ENCODE measurements at regions not wholly inside any gene's neighbourhood (a gene's known extent, or its start where the extent isn't known, plus 50 kb on each side); places are given as distances from the start of the nearest gene placed in this dataset.

DNA sequence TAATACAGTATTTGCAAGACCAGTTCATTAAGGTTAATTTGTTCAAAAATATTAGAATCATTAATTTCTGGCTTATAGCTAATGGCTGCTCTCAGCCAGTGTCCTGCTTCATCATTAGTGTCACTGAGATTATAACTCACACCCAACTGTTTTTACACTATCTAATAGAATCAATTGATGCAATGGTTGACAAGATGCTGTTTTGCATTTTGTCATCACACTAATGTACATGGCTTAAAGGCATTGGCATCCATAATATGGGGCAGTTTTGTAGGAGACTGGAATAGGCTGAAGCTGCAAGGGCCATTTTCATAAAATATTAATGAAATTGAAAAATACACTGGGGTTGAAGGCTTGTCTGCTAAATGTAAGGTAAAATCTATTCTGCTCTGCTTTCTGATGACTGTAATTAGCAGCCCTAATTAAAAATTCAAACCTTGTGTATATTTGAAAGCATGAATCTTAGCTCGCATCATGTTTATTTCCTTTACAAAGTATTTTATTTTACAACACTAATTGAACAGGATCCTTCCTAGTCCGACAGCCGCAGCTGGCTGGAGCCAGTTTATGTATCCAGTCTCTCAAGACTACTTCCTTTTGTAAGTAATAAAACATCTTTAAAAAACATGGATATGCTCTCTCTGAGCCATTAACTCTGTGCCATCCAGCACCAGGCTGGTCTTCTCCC lies 296.7 kb downstream of the POU4F1 start:
- H3K27me3 ChIP-seq (replicated peaks in 1 of 2; ENCODE audit: control insufficient read depth in 2 of 2, extremely low read depth in 1 of 2, insufficient read depth in 2 of 2, low read length in 1 of 2) = no peaks in the 10 kb centered on the region
- H3K4me1 ChIP-seq (ENCODE audit: control insufficient read depth in 1 of 2, extremely low read depth in 1 of 2, insufficient read depth in 2 of 2, low read length in 2 of 2) = no peaks in the 10 kb centered on the region
- Mint-ChIP-seq H3K4me1 (no peaks in the 10 kb centered on the region), H3K36me3 (no peaks in the 10 kb centered on the region), H3K4me3 (no peak overlapping the region), H3K9me3 (no peaks in the 10 kb centered on the region), H3K27ac (no peak overlapping the region), H3K27me3 (no peaks in the 10 kb centered on the region)
- CTCF ChIA-PET = no interaction called here
- ATAC-seq (replicated peaks in 1 of 4) = no peak
- POLR2A ChIA-PET = no interaction called here
- H3K36me3 ChIP-seq (ENCODE audit: control insufficient read depth in 2 of 2, extremely low read depth in 1 of 2, insufficient read depth in 1 of 2, low read length in 1 of 2) = no peaks in the 10 kb centered on the region
- DNase-seq = no peak
- no peaks in the 10 kb centered on the region for H3K9me3 ChIP-seq
- no CpG with 5 or more reads among the region's 3 CpGs for WGBS (ENCODE audit: insufficient coverage)
- no peak overlapping the region for H3K27ac ChIP-seq (ENCODE audit: low read length)
- no peak overlapping the region for H3K4me3 ChIP-seq (ENCODE audit: control insufficient read depth in 1 of 2, extremely low read depth in 1 of 2, low read length in 1 of 2)

DNA sequence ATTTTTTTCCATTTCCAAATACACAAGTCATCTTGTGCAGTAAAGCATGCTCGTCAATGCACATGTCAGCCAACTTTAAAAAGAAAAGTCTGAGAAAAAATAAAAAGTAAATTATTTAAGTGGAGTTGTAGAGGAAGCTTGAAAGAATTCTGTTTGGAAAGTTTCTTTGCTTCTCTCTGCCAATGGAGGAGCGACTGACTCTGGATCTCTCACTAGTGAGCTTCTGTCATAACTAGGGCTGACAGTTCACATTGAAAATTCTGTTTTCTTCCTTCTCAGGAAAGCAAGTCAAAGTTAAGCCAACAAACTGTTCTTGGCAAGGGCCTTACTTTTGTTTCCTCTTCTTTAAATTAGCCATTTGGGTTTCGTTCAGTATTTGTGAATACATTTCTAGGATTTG lies 298.2 kb downstream of the POU4F1 start:
- Mint-ChIP-seq H3K9me3 (no peaks in the 10 kb centered on the region), H3K4me1 (no peaks in the 10 kb centered on the region), H3K27ac (no peak overlapping the region), H3K36me3 (no peaks in the 10 kb centered on the region), H3K27me3 (no peaks in the 10 kb centered on the region), H3K4me3 (no peak overlapping the region)
- H3K27ac ChIP-seq (ENCODE audit: low read length) = no peak overlapping the region
- no peak for ATAC-seq (replicated peaks in 1 of 4)
- no peak overlapping the region for H3K4me3 ChIP-seq (ENCODE audit: control insufficient read depth in 1 of 2, extremely low read depth in 1 of 2, low read length in 1 of 2)
- WGBS (ENCODE audit: insufficient coverage) = 100% methylated on average over 1 of the region's 3 CpGs
- no peak for DNase-seq
- no peaks in the 10 kb centered on the region for H3K36me3 ChIP-seq (ENCODE audit: control insufficient read depth in 2 of 2, extremely low read depth in 1 of 2, insufficient read depth in 1 of 2, low read length in 1 of 2)
- ChIA-PET POLR2A (no interaction called here), CTCF (no interaction called here)
- H3K27me3 ChIP-seq (replicated peaks in 1 of 2; ENCODE audit: control insufficient read depth in 2 of 2, extremely low read depth in 1 of 2, insufficient read depth in 2 of 2, low read length in 1 of 2) = no peaks in the 10 kb centered on the region
- no peaks in the 10 kb centered on the region for H3K9me3 ChIP-seq
- H3K4me1 ChIP-seq (ENCODE audit: control insufficient read depth in 1 of 2, extremely low read depth in 1 of 2, insufficient read depth in 2 of 2, low read length in 2 of 2) = no peaks in the 10 kb centered on the region

DNA sequence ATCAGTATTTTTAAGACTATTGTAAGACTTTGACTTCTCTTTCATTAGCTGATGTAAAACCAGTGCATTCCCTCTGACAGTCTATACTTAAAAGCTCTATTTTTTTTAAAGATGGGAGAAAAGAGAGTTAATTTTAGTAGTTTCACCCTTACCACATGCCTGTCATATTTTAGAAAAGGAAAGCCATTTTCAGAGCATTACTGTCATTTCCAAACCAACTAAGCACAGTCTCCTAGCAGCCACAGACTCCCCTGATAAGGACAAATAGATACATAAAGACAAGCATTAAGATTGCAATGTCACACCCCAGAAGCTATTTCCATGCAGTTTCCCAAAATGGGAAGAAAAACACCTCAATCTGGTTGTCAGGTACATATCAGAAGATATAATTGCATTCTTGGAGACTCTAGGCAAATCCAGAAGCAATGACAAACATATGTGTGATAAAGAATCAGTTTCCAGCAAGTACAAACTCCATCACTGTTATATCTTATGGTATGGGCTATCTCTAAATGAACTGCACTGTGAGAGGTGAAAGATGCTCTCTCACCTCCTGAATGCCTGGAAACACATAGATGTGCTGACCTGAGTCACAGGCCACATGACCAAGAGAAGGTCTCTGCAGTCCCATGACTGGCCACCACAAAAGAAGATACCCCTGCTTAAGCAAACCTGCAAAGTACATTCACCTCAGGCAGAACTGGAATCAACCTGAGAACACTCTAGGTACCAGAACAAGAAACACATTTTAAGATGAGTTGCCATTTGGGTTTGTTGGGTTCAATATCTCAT lies 303.3 kb downstream of the POU4F1 start:
- no peaks in the 10 kb centered on the region for H3K27me3 ChIP-seq (replicated peaks in 1 of 2; ENCODE audit: control insufficient read depth in 2 of 2, extremely low read depth in 1 of 2, insufficient read depth in 2 of 2, low read length in 1 of 2)
- Mint-ChIP-seq H3K36me3 (no peaks in the 10 kb centered on the region), H3K27me3 (no peaks in the 10 kb centered on the region), H3K9me3 (no peaks in the 10 kb centered on the region), H3K27ac (no peak overlapping the region), H3K4me1 (no peaks in the 10 kb centered on the region), H3K4me3 (no peak overlapping the region)
- no peak for ATAC-seq (replicated peaks in 1 of 4)
- POLR2A ChIA-PET = no interaction called here
- H3K27ac ChIP-seq (ENCODE audit: low read length) = no peak overlapping the region
- H3K9me3 ChIP-seq = no peaks in the 10 kb centered on the region
- H3K4me1 ChIP-seq (ENCODE audit: control insufficient read depth in 1 of 2, extremely low read depth in 1 of 2, insufficient read depth in 2 of 2, low read length in 2 of 2) = no peaks in the 10 kb centered on the region
- H3K36me3 ChIP-seq (ENCODE audit: control insufficient read depth in 2 of 2, extremely low read depth in 1 of 2, insufficient read depth in 1 of 2, low read length in 1 of 2) = no peaks in the 10 kb centered on the region
- DNase-seq = no peak
- CTCF ChIA-PET = no interaction called here
- H3K4me3 ChIP-seq (ENCODE audit: control insufficient read depth in 1 of 2, extremely low read depth in 1 of 2, low read length in 1 of 2) = no peak overlapping the region

DNA sequence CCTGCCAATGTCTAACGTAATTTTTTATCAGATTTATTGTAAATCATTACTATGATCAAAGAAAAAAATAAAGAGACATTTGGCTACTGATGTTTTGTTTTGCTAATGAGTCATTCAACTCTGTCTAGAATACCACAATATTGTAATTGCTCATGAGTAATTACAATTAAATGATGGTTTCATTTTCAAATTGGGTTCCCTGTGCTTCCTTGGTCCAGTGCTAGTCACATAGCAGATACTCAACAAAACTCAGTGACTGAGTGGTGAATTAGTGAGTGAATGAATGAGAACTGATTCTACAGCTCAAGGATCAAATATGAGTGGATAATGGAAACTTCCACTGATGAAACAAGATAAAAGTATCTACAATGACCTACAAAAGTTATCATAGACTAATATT lies 304.7 kb downstream of the POU4F1 start:
- Mint-ChIP-seq H3K4me3 (no peak overlapping the region), H3K4me1 (no peaks in the 10 kb centered on the region), H3K27me3 (no peaks in the 10 kb centered on the region), H3K9me3 (no peaks in the 10 kb centered on the region), H3K36me3 (no peaks in the 10 kb centered on the region), H3K27ac (no peak overlapping the region)
- Histone ChIP-seq H3K4me3 (ENCODE audit: control insufficient read depth in 1 of 2, extremely low read depth in 1 of 2, low read length in 1 of 2) (no peak overlapping the region), H3K9me3 (no peaks in the 10 kb centered on the region), H3K36me3 (ENCODE audit: control insufficient read depth in 2 of 2, extremely low read depth in 1 of 2, insufficient read depth in 1 of 2, low read length in 1 of 2) (no peaks in the 10 kb centered on the region), H3K4me1 (ENCODE audit: control insufficient read depth in 1 of 2, extremely low read depth in 1 of 2, insufficient read depth in 2 of 2, low read length in 2 of 2) (no peaks in the 10 kb centered on the region), H3K27me3 (replicated peaks in 1 of 2; ENCODE audit: control insufficient read depth in 2 of 2, extremely low read depth in 1 of 2, insufficient read depth in 2 of 2, low read length in 1 of 2) (no peaks in the 10 kb centered on the region), H3K27ac (ENCODE audit: low read length) (no peak overlapping the region)
- CTCF ChIA-PET = no interaction called here
- DNase-seq (no peak), ATAC-seq (replicated peaks in 1 of 4) (no peak)
- POLR2A ChIA-PET = no interaction called here
- WGBS (ENCODE audit: insufficient coverage) = no CpG with 5 or more reads among the region's 1 CpG

DNA sequence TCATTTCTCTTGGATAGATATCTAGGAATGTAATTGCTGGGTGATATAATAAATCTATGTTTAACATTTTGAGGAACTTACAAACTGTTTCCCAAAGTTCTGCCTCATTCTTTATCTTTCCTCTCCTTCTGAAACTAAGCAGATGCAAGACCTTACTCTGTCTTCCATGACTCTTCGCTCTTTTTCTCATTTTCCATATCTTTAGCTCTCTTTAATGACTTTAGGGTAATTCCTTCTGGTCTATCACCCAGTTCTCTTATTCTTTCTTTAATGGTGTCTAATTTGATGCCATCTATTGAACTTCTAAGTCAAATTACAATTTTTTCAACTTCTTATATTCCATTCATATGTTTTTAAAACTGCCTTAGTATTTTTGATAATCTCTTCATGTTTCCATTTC lies 316.6 kb downstream of the POU4F1 start:
- no peaks in the 10 kb centered on the region for H3K4me1 ChIP-seq (ENCODE audit: control insufficient read depth in 1 of 2, extremely low read depth in 1 of 2, insufficient read depth in 2 of 2, low read length in 2 of 2)
- H3K27ac Mint-ChIP-seq = no peak overlapping the region
- no peaks in the 10 kb centered on the region for H3K4me1 Mint-ChIP-seq
- no CpG with 5 or more reads among the region's 1 CpG for WGBS (ENCODE audit: insufficient coverage)
- CTCF ChIA-PET = no interaction called here
- no peak overlapping the region for H3K27ac ChIP-seq (ENCODE audit: low read length)
- no peaks in the 10 kb centered on the region for H3K27me3 ChIP-seq (replicated peaks in 1 of 2; ENCODE audit: control insufficient read depth in 2 of 2, extremely low read depth in 1 of 2, insufficient read depth in 2 of 2, low read length in 1 of 2)
- H3K4me3 Mint-ChIP-seq = no peak overlapping the region
- H3K36me3 ChIP-seq (ENCODE audit: control insufficient read depth in 2 of 2, extremely low read depth in 1 of 2, insufficient read depth in 1 of 2, low read length in 1 of 2) = no peaks in the 10 kb centered on the region
- H3K9me3 Mint-ChIP-seq = peaks cover 13 to 27% (median 16%) of the 10 kb centered on the region in 3 donors
- H3K9me3 ChIP-seq = no peaks in the 10 kb centered on the region
- no peaks in the 10 kb centered on the region for H3K27me3 Mint-ChIP-seq
- POLR2A ChIA-PET = no interaction called here
- H3K36me3 Mint-ChIP-seq = no peaks in the 10 kb centered on the region
- DNase-seq = no peak
- ATAC-seq (replicated peaks in 1 of 4) = no peak
- H3K4me3 ChIP-seq (ENCODE audit: control insufficient read depth in 1 of 2, extremely low read depth in 1 of 2, low read length in 1 of 2) = no peak overlapping the region

DNA sequence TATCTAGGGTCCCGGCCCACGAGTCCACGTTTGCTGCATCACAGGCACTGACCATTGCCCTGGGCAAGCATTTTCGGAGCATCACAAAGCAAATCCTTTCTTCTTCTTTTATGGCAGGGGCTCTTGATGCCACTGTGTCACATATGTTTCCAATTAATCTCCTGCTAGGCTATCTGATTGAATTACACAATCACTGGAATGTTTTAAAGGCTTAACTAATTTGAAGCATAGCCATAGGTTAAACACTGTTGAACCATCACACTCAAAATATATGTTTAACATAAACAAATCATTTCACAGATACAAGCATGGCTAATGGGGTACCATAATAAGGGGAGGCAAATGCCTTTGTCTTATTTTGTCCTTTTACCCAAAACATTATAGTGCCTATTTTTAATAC lies 338.3 kb downstream of the POU4F1 start:
- H3K27ac ChIP-seq (ENCODE audit: low read length) = no peak overlapping the region
- H3K4me1 ChIP-seq (ENCODE audit: control insufficient read depth in 1 of 2, extremely low read depth in 1 of 2, insufficient read depth in 2 of 2, low read length in 2 of 2) = no peaks in the 10 kb centered on the region
- no peaks in the 10 kb centered on the region for H3K9me3 ChIP-seq
- no peak for DNase-seq
- H3K4me3 ChIP-seq (ENCODE audit: control insufficient read depth in 1 of 2, extremely low read depth in 1 of 2, low read length in 1 of 2) = no peak overlapping the region
- Mint-ChIP-seq H3K4me1 (no peaks in the 10 kb centered on the region), H3K27ac (no peak overlapping the region), H3K4me3 (no peak overlapping the region), H3K36me3 (no peaks in the 10 kb centered on the region), H3K9me3 (peaks cover 0 to 6% (median 6%) of the 10 kb centered on the region in 3 donors), H3K27me3 (no peaks in the 10 kb centered on the region)
- ChIA-PET CTCF (interaction anchor here in 1 of 2 donors (0.9 kb wide), 1 partner anchor 49 kb away, joined by 3 read pairs; no protein-coding TSS in a partner anchor), POLR2A (no interaction called here)
- no peak for ATAC-seq (replicated peaks in 1 of 4)
- WGBS (ENCODE audit: insufficient coverage) = 100% methylated on average over 1 of the region's 4 CpGs
- H3K36me3 ChIP-seq (ENCODE audit: control insufficient read depth in 2 of 2, extremely low read depth in 1 of 2, insufficient read depth in 1 of 2, low read length in 1 of 2) = no peaks in the 10 kb centered on the region
- no peaks in the 10 kb centered on the region for H3K27me3 ChIP-seq (replicated peaks in 1 of 2; ENCODE audit: control insufficient read depth in 2 of 2, extremely low read depth in 1 of 2, insufficient read depth in 2 of 2, low read length in 1 of 2)
